Suprapubic skin (tissue), 4 donors: ENCODE measurements at regions not wholly inside any gene's neighbourhood (a gene's known extent, or its start where the extent isn't known, plus 50 kb on each side); places are given as distances from the start of the nearest gene placed in this dataset.

ENCODE experiments used
- DNase-seq, 2 donors: peaks; one replicate each; pipeline ENCODE4 v3.0.0-alpha.2; 2019; ENCODE audit warnings: low spot score in 2 of 2
- H3K27ac ChIP-seq: fragments of 200-600 bp; sonication (generic); one replicate; pipeline ENCODE4 v1.5.1; 2019
- H3K27me3 ChIP-seq: fragments of 200-600 bp; sonication (generic); one replicate; pipeline ENCODE4 v1.5.1; 2019
- H3K36me3 ChIP-seq: fragments of 200-600 bp; sonication (generic); one replicate; pipeline ENCODE4 v1.5.1; 2019
- H3K4me1 ChIP-seq: fragments of 200-600 bp; sonication (generic); one replicate; pipeline ENCODE4 v1.5.1; 2019
- H3K4me3 ChIP-seq: fragments of 200-600 bp; sonication (generic); one replicate; pipeline ENCODE4 v1.5.1; 2019; ENCODE audit warnings: mild to moderate bottlenecking
- H3K9me3 ChIP-seq: fragments of 200-600 bp; sonication (generic); one replicate; pipeline ENCODE4 v1.5.1; 2019
- EP300 ChIP-seq: sonication (generic); formaldehyde crosslinking; IDR thresholded peaks from one replicate; pipeline ENCODE4 v1.6.1; 2017; ENCODE audit warnings: antibody characterized with exemption
- POLR2A ChIP-seq, 2 donors: fragments of 450-650 bp; IDR thresholded peaks; one replicate each; pipeline ENCODE4 v1.6.1; 2017; ENCODE audit warnings: antibody characterized with exemption in 2 of 2, mild to moderate bottlenecking in 2 of 2, moderate library complexity in 2 of 2
- POLR2AphosphoS5 ChIP-seq, 3 donors: sonication (generic); formaldehyde crosslinking; IDR thresholded peaks; one replicate each; pipeline ENCODE4 v1.6.1; 2017; ENCODE audit warnings: antibody characterized with exemption in 3 of 3
- WGBS: methylation state at CpG from one replicate; pipeline ENCODE4 v1.1.5; 2018; 5-methylcytosine and 5-hydroxymethylcytosine counted together
- TF ChIP-seq, protein P1 (sequence below), 2 donors: fragments of 200-600 bp in 1 of 2; fragments of 450-650 bp in 1 of 2; sonication (generic) in 1 of 2; IDR thresholded peaks; one replicate each; pipeline ENCODE4 v1.5.1; 2016 to 2019; ENCODE audit warnings: antibody characterized with exemption in 2 of 2, mild to moderate bottlenecking in 1 of 2, moderate library complexity in 1 of 2

GRCh38 chr15:69626095-69627066 lies 173.8 kb downstream of the RPLP1 start:
- Histone ChIP-seq H3K27ac (no peak overlapping the region), H3K9me3 (no peaks in the 10 kb centered on the region), H3K27me3 (peaks cover 15% of the 10 kb centered on the region), H3K4me3 (no peak overlapping the region), H3K4me1 (peaks cover 10% of the 10 kb centered on the region), H3K36me3 (no peaks in the 10 kb centered on the region)
- TF ChIP-seq POLR2AphosphoS5 (IDR thresholded peaks at IDR 0.05) (no peak), EP300 (no peak), POLR2A (IDR thresholded peaks at IDR 0.05) (no peak)
- TF ChIP-seq, protein P1, sequence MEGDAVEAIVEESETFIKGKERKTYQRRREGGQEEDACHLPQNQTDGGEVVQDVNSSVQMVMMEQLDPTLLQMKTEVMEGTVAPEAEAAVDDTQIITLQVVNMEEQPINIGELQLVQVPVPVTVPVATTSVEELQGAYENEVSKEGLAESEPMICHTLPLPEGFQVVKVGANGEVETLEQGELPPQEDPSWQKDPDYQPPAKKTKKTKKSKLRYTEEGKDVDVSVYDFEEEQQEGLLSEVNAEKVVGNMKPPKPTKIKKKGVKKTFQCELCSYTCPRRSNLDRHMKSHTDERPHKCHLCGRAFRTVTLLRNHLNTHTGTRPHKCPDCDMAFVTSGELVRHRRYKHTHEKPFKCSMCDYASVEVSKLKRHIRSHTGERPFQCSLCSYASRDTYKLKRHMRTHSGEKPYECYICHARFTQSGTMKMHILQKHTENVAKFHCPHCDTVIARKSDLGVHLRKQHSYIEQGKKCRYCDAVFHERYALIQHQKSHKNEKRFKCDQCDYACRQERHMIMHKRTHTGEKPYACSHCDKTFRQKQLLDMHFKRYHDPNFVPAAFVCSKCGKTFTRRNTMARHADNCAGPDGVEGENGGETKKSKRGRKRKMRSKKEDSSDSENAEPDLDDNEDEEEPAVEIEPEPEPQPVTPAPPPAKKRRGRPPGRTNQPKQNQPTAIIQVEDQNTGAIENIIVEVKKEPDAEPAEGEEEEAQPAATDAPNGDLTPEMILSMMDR (IDR thresholded peaks at IDR 0.05) = no peak
- 84% methylated on average over 11 of the region's 11 CpGs for WGBS
- DNase-seq = no peak

DNA sequence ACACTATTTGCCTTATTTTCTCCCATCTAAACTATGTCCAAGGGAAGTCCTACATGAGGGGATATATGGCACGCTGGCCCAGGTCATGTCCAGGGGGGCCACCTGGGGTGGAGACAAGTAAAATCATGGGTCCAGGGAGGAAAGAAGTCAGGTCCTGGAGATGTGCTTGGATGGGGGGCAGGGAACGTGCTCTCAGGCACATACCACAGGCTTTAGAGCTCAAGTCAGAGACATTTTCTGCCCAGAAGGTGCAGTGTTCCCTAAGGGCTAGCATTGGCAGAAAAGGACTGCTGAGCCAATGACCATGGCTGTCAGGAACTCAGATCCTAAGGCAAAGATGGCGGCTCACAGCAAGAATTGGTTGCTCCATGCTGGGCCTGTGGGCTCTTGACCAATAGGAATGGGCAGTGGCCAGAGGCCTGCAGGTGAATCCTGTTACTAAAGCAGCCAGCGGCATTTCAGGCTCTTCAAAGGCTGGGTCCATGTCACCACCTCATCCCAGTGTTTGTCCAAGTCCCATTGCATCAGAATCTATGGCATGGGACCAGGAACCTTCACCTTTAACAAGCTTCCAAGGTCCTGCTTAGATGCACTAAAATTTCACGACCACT lies 175.0 kb downstream of the RPLP1 start:
- no peak for DNase-seq

GRCh38 chr15:69628256-69629093 lies 175.9 kb downstream of the RPLP1 start:
- Histone ChIP-seq H3K36me3 (no peaks in the 10 kb centered on the region), H3K27me3 (peaks cover 27% of the 10 kb centered on the region), H3K4me1 (peaks cover 10% of the 10 kb centered on the region), H3K9me3 (no peaks in the 10 kb centered on the region), H3K27ac (no peak overlapping the region), H3K4me3 (no peak overlapping the region)
- 53% methylated on average over 10 of the region's 12 CpGs for WGBS
- TF ChIP-seq, protein P1 (IDR thresholded peaks at IDR 0.05) = no peak
- TF ChIP-seq POLR2AphosphoS5 (IDR thresholded peaks at IDR 0.05) (no peak), EP300 (no peak), POLR2A (IDR thresholded peaks at IDR 0.05) (no peak)
- DNase-seq = no peak

More for the DNA sequence above, 175.0 kb downstream of the RPLP1 start:
- Histone ChIP-seq H3K9me3 (no peaks in the 10 kb centered on the region), H3K27ac (no peak overlapping the region), H3K36me3 (no peaks in the 10 kb centered on the region), H3K4me3 (no peak overlapping the region), H3K27me3 (peaks cover 24% of the 10 kb centered on the region), H3K4me1 (peaks cover 10% of the 10 kb centered on the region)
- 83% methylated on average over 5 of the region's 5 CpGs for WGBS
- TF ChIP-seq EP300 (no peak), POLR2A (IDR thresholded peaks at IDR 0.05) (no peak), POLR2AphosphoS5 (IDR thresholded peaks at IDR 0.05) (no peak)
- TF ChIP-seq, protein P1 (IDR thresholded peaks at IDR 0.05) = no peak

- peaks cover 29% of the 10 kb centered on the region for H3K27me3 ChIP-seq
- TF ChIP-seq, protein P1 (IDR thresholded peaks at IDR 0.05) = no peak
- TF ChIP-seq POLR2AphosphoS5 (IDR thresholded peaks at IDR 0.05) = no peak
- no peak for TF ChIP-seq POLR2A (IDR thresholded peaks at IDR 0.05)
- TF ChIP-seq EP300 = no peak
- H3K4me3 ChIP-seq = no peak overlapping the region
- no peaks in the 10 kb centered on the region for H3K9me3 ChIP-seq
- H3K4me1 ChIP-seq = peaks cover 5% of the 10 kb centered on the region
- H3K27ac ChIP-seq = no peak overlapping the region
- DNase-seq = no peak
- no peaks in the 10 kb centered on the region for H3K36me3 ChIP-seq
- 89% methylated on average over 15 of the region's 15 CpGs for WGBS
Measured at GRCh38 chr15:69629631-69630161, 177.1 kb downstream of the RPLP1 start.
